ENCODE measurements at regions not wholly inside any gene's neighbourhood (a gene's known extent, or its start where the extent isn't known, plus 50 kb on each side); places are given as distances from the start of the nearest gene placed in this dataset.

DNA sequence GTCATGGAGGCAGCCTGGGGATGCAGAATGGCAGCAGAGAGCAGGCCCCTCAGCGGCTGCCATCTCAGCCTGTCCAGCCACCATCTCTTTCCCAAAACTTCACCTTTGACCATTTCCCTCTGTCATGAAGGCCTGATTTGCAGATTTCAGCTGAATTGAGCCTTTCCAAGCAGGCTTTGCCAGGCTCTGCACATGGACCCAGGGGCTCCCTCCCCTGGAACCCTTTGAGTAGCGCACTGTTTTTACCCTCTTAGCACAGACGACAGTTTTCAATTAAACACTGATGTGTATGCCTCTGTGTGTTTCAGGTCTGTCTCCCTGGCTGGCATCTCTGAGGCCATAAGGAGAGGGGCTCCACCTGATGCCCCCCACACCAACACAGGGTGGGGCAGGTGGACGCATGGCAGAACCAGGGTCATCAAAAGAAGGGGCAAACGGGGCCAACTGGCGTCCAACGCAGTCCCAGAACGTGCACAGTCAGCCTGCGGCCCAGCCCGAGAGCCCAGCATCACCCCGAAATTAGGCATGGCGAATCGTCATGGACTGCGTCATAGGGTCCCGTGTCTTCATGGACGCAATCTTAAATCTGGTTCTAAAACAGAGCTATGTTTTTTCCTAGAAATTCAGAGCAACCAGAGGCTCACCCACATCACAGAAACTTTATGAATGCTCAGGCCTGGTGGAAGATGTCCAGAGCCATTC is 185.0 kb upstream of the TCERG1L start:
- intact Hi-C loops (cut with DNase I; ENCODE audit: low total_unique reads): no loop called here

DNA sequence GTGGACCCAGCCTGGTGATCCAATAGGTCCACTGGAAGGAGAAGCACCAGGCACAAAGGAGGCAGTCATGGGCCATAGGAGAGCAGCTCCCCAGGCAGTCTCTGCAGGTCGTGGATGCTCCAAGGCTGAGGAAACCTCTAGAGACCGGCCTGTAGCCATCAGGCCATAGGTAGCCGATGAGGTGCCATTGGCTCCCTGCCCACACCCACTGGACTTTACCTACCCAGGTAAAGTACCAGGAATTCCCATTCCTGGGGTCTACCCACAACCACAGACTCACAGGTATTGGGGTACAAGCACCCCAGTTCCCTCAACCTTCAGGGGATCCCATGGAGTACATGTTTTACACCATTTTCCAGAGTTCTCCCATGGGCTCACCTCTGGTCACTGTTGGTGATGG is 188.0 kb upstream of the TCERG1L start:
- TF ChIP-seq CTCF (IDR thresholded peaks at IDR 0.05) (no peak), POLR2A (IDR thresholded peaks at IDR 0.05) (no peak)
- DNase-seq: no peak
- Histone ChIP-seq H3K36me3 (no peaks in the 10 kb centered on the region), H3K27ac (no peak overlapping the region), H3K27me3 (no peaks in the 10 kb centered on the region), H3K4me1 (no peaks in the 10 kb centered on the region), H3K9me3 (no peaks in the 10 kb centered on the region), H3K4me3 (no peak overlapping the region)
- intact Hi-C loops (cut with DNase I; ENCODE audit: low total_unique reads): no loop called here

More for the DNA sequence above, 185.0 kb upstream of the TCERG1L start:
- H3K4me3 ChIP-seq: no peak overlapping the region
- H3K9me3 ChIP-seq: no peaks in the 10 kb centered on the region
- H3K4me1 ChIP-seq: no peaks in the 10 kb centered on the region
- no peak for TF ChIP-seq CTCF (IDR thresholded peaks at IDR 0.05)
- TF ChIP-seq POLR2A (IDR thresholded peaks at IDR 0.05): no peak
- H3K27ac ChIP-seq: no peak overlapping the region
- H3K36me3 ChIP-seq: no peaks in the 10 kb centered on the region
- H3K27me3 ChIP-seq: no peaks in the 10 kb centered on the region
- no peak for DNase-seq

DNA sequence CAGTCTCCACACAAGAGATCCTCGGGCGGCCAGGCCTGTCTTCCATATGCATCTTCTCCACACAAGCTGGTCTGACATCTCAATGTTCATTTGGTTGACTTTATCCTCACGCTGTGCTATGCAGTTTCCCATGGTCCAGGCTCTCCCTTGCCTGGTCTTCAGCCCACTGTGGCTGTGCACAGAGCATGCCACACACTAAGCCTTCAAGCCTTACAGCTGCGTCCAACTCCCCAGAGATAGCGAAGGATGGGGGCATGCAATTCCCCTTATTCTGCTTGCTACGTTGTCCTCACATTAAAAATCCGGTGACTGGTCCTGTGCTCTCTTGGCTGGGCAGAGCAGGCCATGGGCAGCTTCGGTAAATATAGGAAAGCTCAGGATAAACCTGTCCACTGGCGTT is 188.7 kb upstream of the TCERG1L start:
- TF ChIP-seq CTCF (IDR thresholded peaks at IDR 0.05): no peak
- no peak for TF ChIP-seq POLR2A (IDR thresholded peaks at IDR 0.05)

DNA sequence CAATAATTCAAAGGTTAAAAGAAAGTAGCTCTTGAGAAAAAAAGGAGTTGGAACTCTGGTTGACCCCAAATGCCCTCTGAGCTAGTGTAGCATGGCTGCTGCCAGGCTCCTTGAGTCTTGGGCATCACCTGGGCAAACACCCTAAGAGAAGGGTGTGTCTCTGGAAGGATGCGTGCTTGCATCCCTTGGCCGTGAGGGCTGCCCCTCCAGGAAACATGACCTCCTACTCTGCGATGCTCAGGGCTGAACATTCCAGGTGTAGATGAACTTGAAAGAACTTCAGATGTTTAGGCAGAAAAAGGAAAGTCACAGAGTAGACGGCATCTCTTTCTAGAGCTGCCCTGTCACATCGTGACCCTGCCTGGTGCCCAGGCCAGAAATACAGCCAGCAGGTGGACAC is 189.4 kb upstream of the TCERG1L start:
- no peaks in the 10 kb centered on the region for H3K4me1 ChIP-seq
- H3K27me3 ChIP-seq: no peaks in the 10 kb centered on the region
- DNase-seq: no peak
- no peak overlapping the region for H3K4me3 ChIP-seq
- TF ChIP-seq CTCF (IDR thresholded peaks at IDR 0.05): no peak
- no peak for TF ChIP-seq POLR2A (IDR thresholded peaks at IDR 0.05)
- intact Hi-C loops (cut with DNase I; ENCODE audit: low total_unique reads): no loop called here
- no peaks in the 10 kb centered on the region for H3K9me3 ChIP-seq
- no peak overlapping the region for H3K27ac ChIP-seq
- no peaks in the 10 kb centered on the region for H3K36me3 ChIP-seq

More for the DNA sequence above, 188.7 kb upstream of the TCERG1L start:
- intact Hi-C loops (cut with DNase I; ENCODE audit: low total_unique reads): no loop called here
- DNase-seq: no peak
- H3K4me1 ChIP-seq: no peaks in the 10 kb centered on the region
- no peak overlapping the region for H3K27ac ChIP-seq
- H3K36me3 ChIP-seq: no peaks in the 10 kb centered on the region
- H3K4me3 ChIP-seq: no peak overlapping the region
- no peaks in the 10 kb centered on the region for H3K9me3 ChIP-seq
- no peaks in the 10 kb centered on the region for H3K27me3 ChIP-seq

DNA sequence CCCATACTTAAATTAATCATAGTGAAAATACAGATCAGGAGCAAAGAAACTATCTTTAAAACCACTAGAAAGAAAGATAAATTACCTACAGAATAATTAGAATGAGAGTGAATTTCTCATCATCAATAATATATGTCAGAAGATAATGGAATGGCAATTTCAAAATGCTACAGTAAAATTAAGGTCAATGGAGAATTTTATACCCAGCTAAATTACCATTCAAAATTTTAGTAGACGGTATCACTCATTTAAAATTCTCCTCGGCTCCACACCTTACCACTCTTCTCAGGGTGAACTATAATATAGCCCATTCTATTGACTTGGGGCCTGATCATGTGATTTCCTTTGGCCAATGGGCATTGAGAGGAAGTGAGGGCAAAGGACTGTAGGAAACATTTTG is 192.5 kb upstream of the TCERG1L start:
- intact Hi-C loops (cut with DNase I; ENCODE audit: low total_unique reads): no loop called here
- H3K4me1 ChIP-seq: no peaks in the 10 kb centered on the region
- no peak for DNase-seq

More for the DNA sequence above, 192.5 kb upstream of the TCERG1L start:
- Histone ChIP-seq H3K4me3 (no peak overlapping the region), H3K36me3 (no peaks in the 10 kb centered on the region), H3K9me3 (no peaks in the 10 kb centered on the region), H3K27me3 (no peaks in the 10 kb centered on the region), H3K27ac (no peak overlapping the region)
- TF ChIP-seq CTCF (IDR thresholded peaks at IDR 0.05) (no peak), POLR2A (IDR thresholded peaks at IDR 0.05) (no peak)

Data from uterus (tissue), 3 donors.